Epithelial cell of esophagus (primary cell): ENCODE measurements at regions not wholly inside any gene's neighbourhood (a gene's known extent, or its start where the extent isn't known, plus 50 kb on each side); places are given as distances from the start of the nearest gene placed in this dataset.

Experiments
- DNase-seq: peaks from one replicate; pipeline ENCODE4 v3.0.0; 2010; ENCODE audit warnings: low read depth
- H3K4me3 ChIP-seq: 2 replicates; pipeline ENCODE4 v1.5.1; 2011; ENCODE audit warnings: mild to moderate bottlenecking, low read length, control low read depth
- CTCF ChIP-seq: IDR thresholded peaks from 2 replicates; pipeline ENCODE4 v1.5.1; 2011; ENCODE audit warnings: low read depth, mild to moderate bottlenecking, low read length, control low read depth, inconsistent platforms; ENCODE audit not compliant: insufficient read depth; ENCODE audit errors: missing control alignments

- no peak for DNase-seq
- no peak for TF ChIP-seq CTCF
- H3K4me3 ChIP-seq = no peak overlapping the region
Measured at GRCh38 chr2:151159109-151159662, 102.5 kb downstream of the RBM43 start.

GRCh38 chr2:151157000-151157735 lies 104.5 kb downstream of the RBM43 start:
- peak; percentile 19 for DNase-seq
- H3K4me3 ChIP-seq = no peak overlapping the region
- no peak for TF ChIP-seq CTCF

GRCh38 chr2:151156431-151156830 lies 105.2 kb downstream of the RBM43 start:
- TF ChIP-seq CTCF = no peak
- DNase-seq = no peak
- no peak overlapping the region for H3K4me3 ChIP-seq

GRCh38 chr2:151153601-151154000 lies 108.1 kb downstream of the RBM43 start:
- peak; percentile 75 for DNase-seq
- TF ChIP-seq CTCF = no peak

GRCh38 chr2:151150331-151151320 lies 111.0 kb downstream of the RBM43 start:
- no peak for DNase-seq
- no peak for TF ChIP-seq CTCF
- H3K4me3 ChIP-seq = no peak overlapping the region

More at GRCh38 chr2:151153601-151154000, 108.1 kb downstream of the RBM43 start:
- no peak overlapping the region for H3K4me3 ChIP-seq

GRCh38 chr2:151138507-151138906 lies 123.2 kb downstream of the RBM43 start:
- TF ChIP-seq CTCF = no peak
- no peak overlapping the region for H3K4me3 ChIP-seq
- DNase-seq = no peak
